ENCODE measurements at regions not wholly inside any gene's neighbourhood (a gene's known extent, or its start where the extent isn't known, plus 50 kb on each side); places are given as distances from the start of the nearest gene placed in this dataset.

DNA sequence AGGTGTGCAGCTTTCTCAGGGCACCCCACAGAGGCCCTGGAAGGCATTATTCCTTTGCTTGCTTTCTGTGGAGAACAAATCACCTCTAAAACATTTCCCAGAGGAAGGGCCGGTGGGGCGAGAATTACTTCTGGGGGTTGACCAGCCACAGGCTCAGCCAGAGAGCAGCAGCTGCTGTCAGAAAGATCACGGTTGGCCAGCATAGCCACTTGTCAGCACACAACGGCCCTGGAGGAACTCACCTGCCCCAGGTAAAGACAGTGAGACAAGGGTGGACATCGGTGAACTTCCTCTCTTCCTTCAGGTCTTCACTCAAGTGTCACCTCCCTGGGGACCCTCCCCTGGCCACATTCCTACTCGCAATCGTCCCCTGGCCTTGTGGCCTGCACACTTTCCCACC is 69.5 kb upstream of the CLDN14 start:
- TF ChIP-seq TAF1 (CRISPR knock-in tag; IDR thresholded peaks at IDR 0.05) (no peak), SP1 (IDR thresholded peaks at IDR 0.05) (no peak), SP1 (CRISPR knock-in tag; IDR thresholded peaks at IDR 0.05) (no peak), ADNP (CRISPR knock-in tag; IDR thresholded peaks at IDR 0.05) (no peak), HMG20A (CRISPR knock-in tag; IDR thresholded peaks at IDR 0.05; ENCODE audit: borderline replicate concordance) (no peak)
- TF ChIP-seq, protein P1, sequence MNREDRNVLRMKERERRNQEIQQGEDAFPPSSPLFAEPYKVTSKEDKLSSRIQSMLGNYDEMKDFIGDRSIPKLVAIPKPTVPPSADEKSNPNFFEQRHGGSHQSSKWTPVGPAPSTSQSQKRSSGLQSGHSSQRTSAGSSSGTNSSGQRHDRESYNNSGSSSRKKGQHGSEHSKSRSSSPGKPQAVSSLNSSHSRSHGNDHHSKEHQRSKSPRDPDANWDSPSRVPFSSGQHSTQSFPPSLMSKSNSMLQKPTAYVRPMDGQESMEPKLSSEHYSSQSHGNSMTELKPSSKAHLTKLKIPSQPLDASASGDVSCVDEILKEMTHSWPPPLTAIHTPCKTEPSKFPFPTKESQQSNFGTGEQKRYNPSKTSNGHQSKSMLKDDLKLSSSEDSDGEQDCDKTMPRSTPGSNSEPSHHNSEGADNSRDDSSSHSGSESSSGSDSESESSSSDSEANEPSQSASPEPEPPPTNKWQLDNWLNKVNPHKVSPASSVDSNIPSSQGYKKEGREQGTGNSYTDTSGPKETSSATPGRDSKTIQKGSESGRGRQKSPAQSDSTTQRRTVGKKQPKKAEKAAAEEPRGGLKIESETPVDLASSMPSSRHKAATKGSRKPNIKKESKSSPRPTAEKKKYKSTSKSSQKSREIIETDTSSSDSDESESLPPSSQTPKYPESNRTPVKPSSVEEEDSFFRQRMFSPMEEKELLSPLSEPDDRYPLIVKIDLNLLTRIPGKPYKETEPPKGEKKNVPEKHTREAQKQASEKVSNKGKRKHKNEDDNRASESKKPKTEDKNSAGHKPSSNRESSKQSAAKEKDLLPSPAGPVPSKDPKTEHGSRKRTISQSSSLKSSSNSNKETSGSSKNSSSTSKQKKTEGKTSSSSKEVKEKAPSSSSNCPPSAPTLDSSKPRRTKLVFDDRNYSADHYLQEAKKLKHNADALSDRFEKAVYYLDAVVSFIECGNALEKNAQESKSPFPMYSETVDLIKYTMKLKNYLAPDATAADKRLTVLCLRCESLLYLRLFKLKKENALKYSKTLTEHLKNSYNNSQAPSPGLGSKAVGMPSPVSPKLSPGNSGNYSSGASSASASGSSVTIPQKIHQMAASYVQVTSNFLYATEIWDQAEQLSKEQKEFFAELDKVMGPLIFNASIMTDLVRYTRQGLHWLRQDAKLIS (CRISPR knock-in tag; IDR thresholded peaks at IDR 0.05) = no peak
- TF ChIP-seq, protein P2, sequence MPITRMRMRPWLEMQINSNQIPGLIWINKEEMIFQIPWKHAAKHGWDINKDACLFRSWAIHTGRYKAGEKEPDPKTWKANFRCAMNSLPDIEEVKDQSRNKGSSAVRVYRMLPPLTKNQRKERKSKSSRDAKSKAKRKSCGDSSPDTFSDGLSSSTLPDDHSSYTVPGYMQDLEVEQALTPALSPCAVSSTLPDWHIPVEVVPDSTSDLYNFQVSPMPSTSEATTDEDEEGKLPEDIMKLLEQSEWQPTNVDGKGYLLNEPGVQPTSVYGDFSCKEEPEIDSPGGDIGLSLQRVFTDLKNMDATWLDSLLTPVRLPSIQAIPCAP (CRISPR knock-in tag; IDR thresholded peaks at IDR 0.05; ENCODE audit: low read depth) = no peak
- TF ChIP-seq, protein P3, sequence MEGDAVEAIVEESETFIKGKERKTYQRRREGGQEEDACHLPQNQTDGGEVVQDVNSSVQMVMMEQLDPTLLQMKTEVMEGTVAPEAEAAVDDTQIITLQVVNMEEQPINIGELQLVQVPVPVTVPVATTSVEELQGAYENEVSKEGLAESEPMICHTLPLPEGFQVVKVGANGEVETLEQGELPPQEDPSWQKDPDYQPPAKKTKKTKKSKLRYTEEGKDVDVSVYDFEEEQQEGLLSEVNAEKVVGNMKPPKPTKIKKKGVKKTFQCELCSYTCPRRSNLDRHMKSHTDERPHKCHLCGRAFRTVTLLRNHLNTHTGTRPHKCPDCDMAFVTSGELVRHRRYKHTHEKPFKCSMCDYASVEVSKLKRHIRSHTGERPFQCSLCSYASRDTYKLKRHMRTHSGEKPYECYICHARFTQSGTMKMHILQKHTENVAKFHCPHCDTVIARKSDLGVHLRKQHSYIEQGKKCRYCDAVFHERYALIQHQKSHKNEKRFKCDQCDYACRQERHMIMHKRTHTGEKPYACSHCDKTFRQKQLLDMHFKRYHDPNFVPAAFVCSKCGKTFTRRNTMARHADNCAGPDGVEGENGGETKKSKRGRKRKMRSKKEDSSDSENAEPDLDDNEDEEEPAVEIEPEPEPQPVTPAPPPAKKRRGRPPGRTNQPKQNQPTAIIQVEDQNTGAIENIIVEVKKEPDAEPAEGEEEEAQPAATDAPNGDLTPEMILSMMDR (CRISPR knock-in tag; IDR thresholded peaks at IDR 0.05) = no peak
- TF ChIP-seq, protein P4, sequence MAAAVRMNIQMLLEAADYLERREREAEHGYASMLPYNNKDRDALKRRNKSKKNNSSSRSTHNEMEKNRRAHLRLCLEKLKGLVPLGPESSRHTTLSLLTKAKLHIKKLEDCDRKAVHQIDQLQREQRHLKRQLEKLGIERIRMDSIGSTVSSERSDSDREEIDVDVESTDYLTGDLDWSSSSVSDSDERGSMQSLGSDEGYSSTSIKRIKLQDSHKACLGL (CRISPR knock-in tag; IDR thresholded peaks at IDR 0.05) = no peak

All from HepG2 (cell line).